ENCODE measurements at regions not wholly inside any gene's neighbourhood (a gene's known extent, or its start where the extent isn't known, plus 50 kb on each side); places are given as distances from the start of the nearest gene placed in this dataset.
"Not testable (repeated sequence)": the region's sequence is repeated elsewhere in the genome, so short reads cannot be mapped to it uniquely, and the experiment has no call there.

- H4K8ac ChIP-seq (ENCODE audit: low read depth, low read length); DNase-seq (ENCODE audit: low spot score); H2AFZ ChIP-seq (ENCODE audit: low read length); H4K91ac ChIP-seq (ENCODE audit: low read depth, low read length, poor library complexity); H3K36me3 ChIP-seq (replicated peaks in 1 of 2; ENCODE audit: control insufficient read depth in 2 of 2, insufficient read depth in 2 of 2, low read length in 2 of 2); H2BK12ac ChIP-seq (ENCODE audit: low read length); H2BK5ac ChIP-seq (ENCODE audit: low read length); H3K4ac ChIP-seq (ENCODE audit: low read length); H3K18ac ChIP-seq (ENCODE audit: low read length); H2AK5ac ChIP-seq (ENCODE audit: low read depth, low read length); H3K9me3 ChIP-seq (replicated peaks in 1 of 2; ENCODE audit: control insufficient read depth in 2 of 2, insufficient read depth in 1 of 2, low read depth in 1 of 2, low read length in 2 of 2); H3K14ac ChIP-seq (ENCODE audit: low read length); H2BK15ac ChIP-seq (ENCODE audit: low read length); H3K23ac ChIP-seq (ENCODE audit: low read depth, low read length, poor library complexity); H3K27me3 ChIP-seq (ENCODE audit: control insufficient read depth in 3 of 3, insufficient read depth in 3 of 3, low read depth in 1 of 3, low read length in 3 of 3); H3K79me1 ChIP-seq (ENCODE audit: low read depth, low read length); H3K4me1 ChIP-seq (ENCODE audit: control insufficient read depth in 2 of 2, insufficient read depth in 1 of 2, low read depth in 1 of 2, low read length in 2 of 2); H3K4me2 ChIP-seq (ENCODE audit: insufficient read depth, low read length, poor library complexity, severe bottlenecking); H2BK120ac ChIP-seq (ENCODE audit: low read depth, low read length); H3K27ac ChIP-seq (replicated peaks; ENCODE audit: low read length); H3K4me3 ChIP-seq (ENCODE audit: low read length in 2 of 2); H3K9ac ChIP-seq (ENCODE audit: low read depth, low read length, poor library complexity): not testable (repeated sequence)
- WGBS, 2 donors (ENCODE audit: extremely low coverage in 2 of 2, insufficient read length in 2 of 2, insufficient replicate concordance in 1 of 2): no CpG with 5 or more reads among the region's 11 CpGs
These were observed 526.5 kb upstream of the HTR2C start for GRCh38 chrX:114057422-114057821.

- Histone ChIP-seq H3K79me1 (ENCODE audit: low read depth, low read length) (no peaks in the 10 kb centered on the region), H2BK5ac (ENCODE audit: low read length) (no peak overlapping the region), H3K9ac (ENCODE audit: low read depth, low read length, poor library complexity) (no peak overlapping the region), H3K4me1 (ENCODE audit: control insufficient read depth in 2 of 2, insufficient read depth in 1 of 2, low read depth in 1 of 2, low read length in 2 of 2) (peaks cover 0 to 4% of the 10 kb centered on the region in 2 donors), H4K91ac (ENCODE audit: low read depth, low read length, poor library complexity) (no peak overlapping the region), H2BK12ac (ENCODE audit: low read length) (no peak overlapping the region), H3K27ac (replicated peaks; ENCODE audit: low read length) (no peak overlapping the region), H2BK15ac (ENCODE audit: low read length) (no peak overlapping the region), H4K8ac (ENCODE audit: low read depth, low read length) (no peak overlapping the region), H3K27me3 (ENCODE audit: control insufficient read depth in 3 of 3, insufficient read depth in 3 of 3, low read depth in 1 of 3, low read length in 3 of 3) (no peaks in the 10 kb centered on the region), H2AK5ac (ENCODE audit: low read depth, low read length) (no peak overlapping the region), H3K4me2 (ENCODE audit: insufficient read depth, low read length, poor library complexity, severe bottlenecking) (no peak overlapping the region), H3K4me3 (ENCODE audit: low read length in 2 of 2) (no peak overlapping the region), H3K18ac (ENCODE audit: low read length) (no peak overlapping the region), H2AFZ (ENCODE audit: low read length) (no peak overlapping the region), H2BK120ac (ENCODE audit: low read depth, low read length) (no peak overlapping the region), H3K23ac (ENCODE audit: low read depth, low read length, poor library complexity) (no peak overlapping the region), H3K4ac (ENCODE audit: low read length) (no peak overlapping the region), H3K14ac (ENCODE audit: low read length) (no peak overlapping the region), H3K36me3 (replicated peaks in 1 of 2; ENCODE audit: control insufficient read depth in 2 of 2, insufficient read depth in 2 of 2, low read length in 2 of 2) (peaks cover 0 to 5% of the 10 kb centered on the region in 2 donors), H3K9me3 (replicated peaks in 1 of 2; ENCODE audit: control insufficient read depth in 2 of 2, insufficient read depth in 1 of 2, low read depth in 1 of 2, low read length in 2 of 2) (no peaks in the 10 kb centered on the region)
- no CpG with 5 or more reads among the region's 4 CpGs for WGBS, 2 donors (ENCODE audit: extremely low coverage in 2 of 2, insufficient read length in 2 of 2, insufficient replicate concordance in 1 of 2)
- no peak for DNase-seq (ENCODE audit: low spot score)
These were observed 532.1 kb upstream of the HTR2C start for GRCh38 chrX:114051667-114052315.

DNA sequence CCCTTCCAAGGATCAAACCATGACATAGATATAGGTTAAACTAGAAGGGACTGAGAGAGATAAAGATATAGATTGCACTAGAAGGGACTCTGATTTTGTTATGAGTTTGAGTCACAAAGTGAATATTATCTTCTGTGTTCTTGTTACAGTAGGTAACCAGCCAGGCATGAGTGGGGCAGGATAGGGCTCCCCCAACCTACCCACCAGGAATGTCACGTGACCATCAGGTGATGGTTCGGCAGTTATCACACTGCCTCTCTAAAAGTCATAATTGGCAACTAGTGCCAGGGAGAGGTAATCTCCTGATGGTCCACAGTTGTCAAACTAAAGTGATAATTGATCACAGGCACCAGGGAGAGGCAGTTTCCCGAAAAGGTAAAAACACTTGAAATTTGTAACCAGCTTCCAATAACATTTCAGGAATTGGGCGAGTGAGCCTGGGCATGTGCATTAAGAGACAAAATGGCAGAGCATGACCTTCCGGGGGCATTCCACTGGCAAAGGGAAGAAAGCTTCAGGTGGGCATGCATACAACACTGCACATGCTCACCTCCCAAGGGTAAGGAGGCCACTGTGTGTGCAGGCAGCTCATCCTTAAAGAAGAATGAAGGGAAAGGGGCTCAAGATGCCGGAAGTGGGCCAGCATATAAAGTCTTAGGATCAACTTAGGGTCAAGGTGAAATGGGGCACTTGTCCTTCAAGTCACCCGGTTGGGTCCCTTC lies 533.6 kb upstream of the HTR2C start:
- peaks cover 0 to 4% of the 10 kb centered on the region in 2 donors for H3K4me1 ChIP-seq (ENCODE audit: control insufficient read depth in 2 of 2, insufficient read depth in 1 of 2, low read depth in 1 of 2, low read length in 2 of 2)
- H3K27me3 ChIP-seq (ENCODE audit: control insufficient read depth in 3 of 3, insufficient read depth in 3 of 3, low read depth in 1 of 3, low read length in 3 of 3): no peaks in the 10 kb centered on the region
- no peak overlapping the region for H3K4me3 ChIP-seq (ENCODE audit: low read length in 2 of 2)
- no peak overlapping the region for H2BK120ac ChIP-seq (ENCODE audit: low read depth, low read length)
- H3K79me1 ChIP-seq (ENCODE audit: low read depth, low read length): no peaks in the 10 kb centered on the region
- H2BK15ac ChIP-seq (ENCODE audit: low read length): no peak overlapping the region
- H3K4ac ChIP-seq (ENCODE audit: low read length): no peak overlapping the region
- no peak overlapping the region for H4K8ac ChIP-seq (ENCODE audit: low read depth, low read length)
- no peak for DNase-seq (ENCODE audit: low spot score)
- H3K14ac ChIP-seq (ENCODE audit: low read length): no peak overlapping the region
- H3K4me2 ChIP-seq (ENCODE audit: insufficient read depth, low read length, poor library complexity, severe bottlenecking): no peak overlapping the region
- no peak overlapping the region for H3K9ac ChIP-seq (ENCODE audit: low read depth, low read length, poor library complexity)
- no peaks in the 10 kb centered on the region for H3K9me3 ChIP-seq (replicated peaks in 1 of 2; ENCODE audit: control insufficient read depth in 2 of 2, insufficient read depth in 1 of 2, low read depth in 1 of 2, low read length in 2 of 2)
- H2AK5ac ChIP-seq (ENCODE audit: low read depth, low read length): no peak overlapping the region
- WGBS, 2 donors (ENCODE audit: extremely low coverage in 2 of 2, insufficient read length in 2 of 2, insufficient replicate concordance in 1 of 2): no CpG with 5 or more reads among the region's 7 CpGs
- H3K27ac ChIP-seq (replicated peaks; ENCODE audit: low read length): no peak overlapping the region
- no peak overlapping the region for H3K23ac ChIP-seq (ENCODE audit: low read depth, low read length, poor library complexity)
- no peak overlapping the region for H2AFZ ChIP-seq (ENCODE audit: low read length)
- H2BK5ac ChIP-seq (ENCODE audit: low read length): no peak overlapping the region
- no peak overlapping the region for H2BK12ac ChIP-seq (ENCODE audit: low read length)
- H3K18ac ChIP-seq (ENCODE audit: low read length): no peak overlapping the region
- H4K91ac ChIP-seq (ENCODE audit: low read depth, low read length, poor library complexity): no peak overlapping the region
- H3K36me3 ChIP-seq (replicated peaks in 1 of 2; ENCODE audit: control insufficient read depth in 2 of 2, insufficient read depth in 2 of 2, low read length in 2 of 2): peaks cover 0 to 5% of the 10 kb centered on the region in 2 donors

- WGBS, 2 donors (ENCODE audit: extremely low coverage in 2 of 2, insufficient read length in 2 of 2, insufficient replicate concordance in 1 of 2): no CpG with 5 or more reads among the region's 3 CpGs
- Histone ChIP-seq H3K23ac (ENCODE audit: low read depth, low read length, poor library complexity) (no peak overlapping the region), H3K79me1 (ENCODE audit: low read depth, low read length) (no peaks in the 10 kb centered on the region), H2AFZ (ENCODE audit: low read length) (no peak overlapping the region), H2BK5ac (ENCODE audit: low read length) (no peak overlapping the region), H2BK12ac (ENCODE audit: low read length) (no peak overlapping the region), H3K14ac (ENCODE audit: low read length) (no peak overlapping the region), H3K9ac (ENCODE audit: low read depth, low read length, poor library complexity) (no peak overlapping the region), H3K4me1 (ENCODE audit: control insufficient read depth in 2 of 2, insufficient read depth in 1 of 2, low read depth in 1 of 2, low read length in 2 of 2) (peaks cover 0 to 4% of the 10 kb centered on the region in 2 donors), H3K4me3 (ENCODE audit: low read length in 2 of 2) (no peak overlapping the region), H2AK5ac (ENCODE audit: low read depth, low read length) (no peak overlapping the region), H3K36me3 (replicated peaks in 1 of 2; ENCODE audit: control insufficient read depth in 2 of 2, insufficient read depth in 2 of 2, low read length in 2 of 2) (peaks cover 0 to 5% of the 10 kb centered on the region in 2 donors), H3K4ac (ENCODE audit: low read length) (no peak overlapping the region), H4K8ac (ENCODE audit: low read depth, low read length) (no peak overlapping the region), H4K91ac (ENCODE audit: low read depth, low read length, poor library complexity) (no peak overlapping the region), H2BK120ac (ENCODE audit: low read depth, low read length) (no peak overlapping the region), H3K27ac (replicated peaks; ENCODE audit: low read length) (no peak overlapping the region), H3K9me3 (replicated peaks in 1 of 2; ENCODE audit: control insufficient read depth in 2 of 2, insufficient read depth in 1 of 2, low read depth in 1 of 2, low read length in 2 of 2) (no peaks in the 10 kb centered on the region), H2BK15ac (ENCODE audit: low read length) (no peak overlapping the region), H3K18ac (ENCODE audit: low read length) (no peak overlapping the region), H3K4me2 (ENCODE audit: insufficient read depth, low read length, poor library complexity, severe bottlenecking) (no peak overlapping the region), H3K27me3 (ENCODE audit: control insufficient read depth in 3 of 3, insufficient read depth in 3 of 3, low read depth in 1 of 3, low read length in 3 of 3) (no peaks in the 10 kb centered on the region)
- DNase-seq (ENCODE audit: low spot score): no peak
These were observed 534.8 kb upstream of the HTR2C start for GRCh38 chrX:114049063-114049462.

Data from neuronal stem cell (in vitro differentiated cells).